ENCODE measurements at regions not wholly inside any gene's neighbourhood (a gene's known extent, or its start where the extent isn't known, plus 50 kb on each side); places are given as distances from the start of the nearest gene placed in this dataset.
A peak's percentile ranks its signal among the peaks of the same experiment; 100 is the strongest.
"Not testable (repeated sequence)": the region's sequence is repeated elsewhere in the genome, so short reads cannot be mapped to it uniquely, and the experiment has no call there.

GRCh38 chr7:70893422-70893821, 238.5 kb upstream of the GALNT17 start:
- no peak for DNase-seq (ENCODE audit: extremely low spot score, unreplicated experiment)
- Mint-ChIP-seq H3K4me3 (no peak overlapping the region), H3K27ac (no peak overlapping the region), H3K4me1 (ENCODE audit: unreplicated experiment) (peaks cover 25% of the 10 kb centered on the region), H3K36me3 (no peaks in the 10 kb centered on the region), H3K9me3 (peaks cover 16% of the 10 kb centered on the region), H3K27me3 (peaks cover 20% of the 10 kb centered on the region)
- TF ChIP-seq CTCF (conservative IDR thresholded peaks at IDR 0.05) = no peak

GRCh38 chr7:70893971-70894715, 237.8 kb upstream of the GALNT17 start:
- Mint-ChIP-seq H3K4me1 (ENCODE audit: unreplicated experiment) (peaks cover 25% of the 10 kb centered on the region), H3K27ac (no peak overlapping the region), H3K36me3 (no peaks in the 10 kb centered on the region), H3K4me3 (no peak overlapping the region), H3K9me3 (peaks cover 19% of the 10 kb centered on the region), H3K27me3 (peaks cover 16% of the 10 kb centered on the region)
- TF ChIP-seq CTCF (conservative IDR thresholded peaks at IDR 0.05) = no peak
- DNase-seq (ENCODE audit: extremely low spot score, unreplicated experiment) = no peak

- no peak for TF ChIP-seq CTCF (conservative IDR thresholded peaks at IDR 0.05)
- no peak overlapping the region for H3K4me3 Mint-ChIP-seq
- DNase-seq (ENCODE audit: extremely low spot score, unreplicated experiment) = no peak
- peaks cover 25% of the 10 kb centered on the region for H3K4me1 Mint-ChIP-seq (ENCODE audit: unreplicated experiment)
- peaks cover 15% of the 10 kb centered on the region for H3K9me3 Mint-ChIP-seq
- peak overlapping the region; percentile 29 for H3K27ac Mint-ChIP-seq
- no peaks in the 10 kb centered on the region for H3K36me3 Mint-ChIP-seq
- peaks cover 11% of the 10 kb centered on the region for H3K27me3 Mint-ChIP-seq
Observed at GRCh38 chr7:70894799-70895198, 237.1 kb upstream of the GALNT17 start.

- peak overlapping the region; percentile 46 for H3K27ac Mint-ChIP-seq
- peaks cover 25% of the 10 kb centered on the region for H3K4me1 Mint-ChIP-seq (ENCODE audit: unreplicated experiment)
Observed at GRCh38 chr7:70895337-70896200, 236.4 kb upstream of the GALNT17 start.

GRCh38 chr7:70907259-70908247, 224.4 kb upstream of the GALNT17 start:
- Mint-ChIP-seq H3K36me3 (no peaks in the 10 kb centered on the region), H3K27me3 (peaks cover 13% of the 10 kb centered on the region), H3K4me1 (ENCODE audit: unreplicated experiment) (peaks cover 19% of the 10 kb centered on the region), H3K4me3 (no peak overlapping the region), H3K9me3 (peaks cover 5% of the 10 kb centered on the region), H3K27ac (no peak overlapping the region)
- no peak for TF ChIP-seq CTCF (conservative IDR thresholded peaks at IDR 0.05)
- DNase-seq (ENCODE audit: extremely low spot score, unreplicated experiment) = no peak

More at GRCh38 chr7:70895337-70896200, 236.4 kb upstream of the GALNT17 start:
- Mint-ChIP-seq H3K4me3 (peak overlapping the region; percentile 13), H3K27me3 (peaks cover 11% of the 10 kb centered on the region), H3K9me3 (peaks cover 12% of the 10 kb centered on the region)
- not testable (repeated sequence) for H3K36me3 Mint-ChIP-seq; DNase-seq (ENCODE audit: extremely low spot score, unreplicated experiment)
